ENCODE measurements at regions not wholly inside any gene's neighbourhood (a gene's known extent, or its start where the extent isn't known, plus 50 kb on each side); places are given as distances from the start of the nearest gene placed in this dataset.
"Not testable (repeated sequence)": the region's sequence is repeated elsewhere in the genome, so short reads cannot be mapped to it uniquely, and the experiment has no call there.

DNA sequence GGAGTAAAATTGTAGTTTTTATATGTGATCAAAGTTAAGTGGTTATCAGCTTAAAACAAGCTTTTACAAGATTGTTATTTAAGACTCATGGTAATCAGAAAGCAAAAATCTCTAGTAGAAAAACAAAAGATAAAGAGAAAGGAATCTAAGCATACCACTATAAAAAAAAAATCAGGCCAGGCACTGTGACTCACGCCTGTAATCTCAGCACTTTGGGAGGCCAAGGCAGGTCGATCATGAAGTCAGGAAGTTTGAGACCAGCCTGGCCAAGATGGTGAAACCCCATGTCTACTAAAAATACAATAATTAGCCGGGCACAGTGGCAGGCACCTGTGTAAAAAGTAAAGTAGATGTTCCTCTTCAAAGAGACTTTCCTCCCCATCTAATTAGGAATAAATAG is 265.9 kb upstream of the NRP1 start:
- no peak for DNase-seq

GRCh38 chr10:33596422-33596821 is 262.0 kb upstream of the NRP1 start:
- DNase-seq = no peak

DNA sequence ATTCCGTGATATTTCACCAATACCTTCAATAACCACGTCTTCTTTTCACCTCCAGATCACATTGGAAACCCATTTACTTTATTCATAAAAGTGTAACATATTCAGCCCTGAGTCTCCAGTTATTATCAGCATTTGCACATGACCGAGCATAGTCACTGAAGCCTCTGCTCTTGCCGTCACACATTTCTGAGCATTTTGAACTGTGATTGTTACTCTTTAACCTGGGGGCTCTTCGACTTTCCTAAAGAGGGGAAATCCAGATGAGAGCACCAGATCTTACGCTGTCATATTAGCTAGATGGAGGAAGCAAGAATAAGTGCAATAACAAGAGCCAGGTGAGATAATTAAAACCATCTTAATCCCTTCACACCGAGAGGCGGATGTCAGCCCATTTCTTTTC is 260.0 kb upstream of the NRP1 start:
- DNase-seq = no peak

DNA sequence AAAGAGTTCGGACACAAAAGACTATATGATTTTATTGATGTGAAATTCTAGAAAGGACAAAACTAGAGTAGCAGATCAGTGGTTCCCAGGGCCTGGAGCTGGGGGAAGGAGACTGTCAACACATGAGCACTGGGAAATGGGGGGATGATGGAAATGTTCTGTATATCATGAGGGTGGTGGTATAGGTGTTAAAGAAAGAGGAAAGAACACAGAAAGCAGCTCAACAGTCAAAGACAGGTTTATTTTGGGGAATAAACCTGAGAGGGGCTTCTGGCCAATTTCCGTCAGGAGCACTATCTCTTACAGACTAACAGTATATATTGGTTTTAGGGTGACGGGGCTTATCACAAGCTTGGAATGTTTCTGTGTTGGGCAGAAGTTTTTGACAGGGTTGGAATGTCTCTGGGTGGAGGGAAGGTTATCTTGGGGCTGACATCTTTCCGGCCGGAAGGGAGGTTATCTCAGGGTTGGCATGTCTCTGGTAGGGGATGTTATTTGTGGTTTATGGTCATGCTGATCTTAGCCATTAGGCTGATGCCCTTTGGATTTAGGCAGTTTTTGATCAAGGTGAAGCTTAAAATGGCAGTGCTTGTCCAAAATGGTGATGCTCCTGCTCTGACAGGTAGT is 254.6 kb upstream of the NRP1 start:
- DNase-seq = no peak

- DNase-seq = not testable (repeated sequence)
Measured at GRCh38 chr10:33584596-33584995, 250.1 kb upstream of the NRP1 start.

DNA sequence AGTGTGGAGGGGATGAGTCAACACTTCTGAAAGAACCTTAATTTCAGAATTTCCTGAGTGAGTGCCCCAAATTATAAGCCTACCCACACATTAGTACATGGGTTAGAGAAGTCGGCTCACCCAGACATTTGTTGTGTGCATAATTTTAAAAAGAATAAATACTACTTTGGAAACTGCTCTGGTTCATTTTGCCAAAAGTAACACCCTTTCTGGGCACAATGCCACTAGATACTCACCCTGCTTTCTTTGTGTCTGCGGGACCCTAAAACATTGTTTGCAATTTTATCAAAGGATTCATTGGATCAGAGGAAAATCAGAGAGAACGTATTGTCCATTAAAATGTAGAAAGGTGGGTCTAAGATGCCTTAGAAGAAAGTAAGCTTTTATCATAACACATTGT is 245.5 kb upstream of the NRP1 start:
- DNase-seq = no peak

- no peak for DNase-seq
Measured at GRCh38 chr10:33573606-33574005, 239.1 kb upstream of the NRP1 start.

DNA sequence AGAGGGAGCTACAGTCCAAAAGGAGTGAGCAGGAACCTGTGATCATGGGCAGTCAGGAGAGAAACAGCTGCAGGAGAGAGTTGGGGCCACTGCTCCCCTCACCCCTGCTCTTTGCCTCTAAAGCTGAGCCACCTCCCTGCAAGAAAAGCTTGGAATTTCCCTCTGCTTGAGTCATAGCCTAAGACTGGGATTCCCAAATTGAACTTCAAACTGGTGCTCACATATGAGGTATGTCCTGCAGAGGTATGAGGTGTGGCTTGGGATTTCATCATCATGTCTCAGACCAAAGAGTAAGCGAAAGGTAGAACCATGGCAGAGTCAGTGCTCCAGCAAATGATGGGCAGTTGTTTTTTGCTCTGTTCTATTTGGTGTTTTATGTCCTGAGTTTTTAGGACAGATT is 237.1 kb upstream of the NRP1 start:
- no peak for DNase-seq

GRCh38 chr10:33570495-33570894 is 236.0 kb upstream of the NRP1 start:
- DNase-seq = no peak

DNA sequence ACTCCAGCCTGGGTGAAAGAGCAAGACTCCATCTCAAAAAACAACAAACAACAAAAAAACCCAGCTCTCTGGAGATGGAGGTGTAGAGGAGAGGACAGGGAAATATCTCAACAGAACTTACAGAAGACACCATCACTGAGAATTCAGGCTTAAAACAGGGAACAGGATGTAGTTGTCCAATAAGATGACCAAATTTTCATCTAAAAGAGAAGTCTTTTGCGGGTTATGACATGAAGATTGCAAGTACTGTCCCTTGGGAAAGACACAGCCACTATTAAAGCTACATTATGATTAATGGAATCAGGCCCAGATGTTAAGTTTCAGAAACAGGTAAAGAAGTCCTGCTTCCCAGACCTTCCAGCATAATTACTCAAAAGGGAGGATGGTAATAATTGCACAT is 235.2 kb upstream of the NRP1 start:
- DNase-seq = no peak

- no peak for DNase-seq
Measured at GRCh38 chr10:33566426-33566825, 232.0 kb upstream of the NRP1 start.

DNA sequence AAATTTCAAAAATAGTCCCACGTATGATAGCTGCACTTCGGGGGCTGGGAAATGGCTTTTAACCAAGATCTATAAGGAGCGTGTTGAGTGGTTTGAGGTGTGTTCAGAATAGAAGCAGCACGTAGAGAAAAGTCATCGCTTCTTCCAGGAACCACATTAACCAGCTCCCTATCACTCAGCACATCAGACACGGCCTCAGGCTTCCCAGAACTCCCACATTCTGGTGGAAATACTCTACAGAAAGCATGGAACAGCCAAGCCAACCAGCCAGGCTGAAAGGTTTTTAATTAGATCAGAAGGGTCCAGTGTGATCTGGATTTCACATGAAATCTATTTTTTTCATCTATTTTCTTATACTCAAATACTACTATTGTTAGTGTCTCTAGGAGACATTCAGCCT is 231.5 kb upstream of the NRP1 start:
- DNase-seq = no peak

DNA sequence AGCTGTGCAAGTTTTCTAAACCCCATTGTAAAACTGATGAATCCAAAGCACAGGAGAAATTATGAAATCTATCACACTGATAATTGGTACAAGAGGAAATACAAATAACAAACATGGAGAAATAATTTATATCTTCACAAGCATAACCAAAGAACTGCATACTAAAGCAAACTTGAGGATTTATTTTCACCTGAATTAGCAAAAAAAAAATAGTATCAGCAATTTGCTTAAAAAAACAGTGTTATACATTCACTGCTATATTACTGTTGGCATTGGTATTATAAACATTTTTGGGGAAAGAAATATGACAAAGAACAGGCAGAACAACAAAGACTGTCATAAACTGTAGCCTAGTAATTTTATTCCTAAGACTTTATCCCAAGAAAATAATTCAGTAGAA is 230.8 kb upstream of the NRP1 start:
- no peak for DNase-seq

DNA sequence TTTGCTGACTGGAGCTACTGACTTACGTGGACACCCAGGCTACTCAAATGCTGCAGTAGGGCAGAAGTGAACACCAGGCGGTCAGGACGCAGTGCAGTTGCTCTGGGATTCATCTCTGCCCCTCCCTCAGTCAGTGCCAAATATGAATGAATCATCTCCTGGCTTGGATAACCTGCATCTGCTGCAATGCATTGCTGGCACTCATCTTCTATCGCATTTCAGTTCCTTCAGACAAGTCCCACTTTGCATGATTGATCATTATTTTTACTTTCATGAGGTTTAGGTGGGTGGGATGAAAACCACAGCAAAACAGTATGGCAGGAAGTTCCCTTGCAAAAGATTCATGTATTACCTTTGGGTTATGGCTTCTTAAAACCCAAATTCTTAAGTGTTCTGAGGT is 224.6 kb upstream of the NRP1 start:
- DNase-seq = no peak

- DNase-seq = no peak
Measured at GRCh38 chr10:33557313-33557712, 222.8 kb upstream of the NRP1 start.

DNA sequence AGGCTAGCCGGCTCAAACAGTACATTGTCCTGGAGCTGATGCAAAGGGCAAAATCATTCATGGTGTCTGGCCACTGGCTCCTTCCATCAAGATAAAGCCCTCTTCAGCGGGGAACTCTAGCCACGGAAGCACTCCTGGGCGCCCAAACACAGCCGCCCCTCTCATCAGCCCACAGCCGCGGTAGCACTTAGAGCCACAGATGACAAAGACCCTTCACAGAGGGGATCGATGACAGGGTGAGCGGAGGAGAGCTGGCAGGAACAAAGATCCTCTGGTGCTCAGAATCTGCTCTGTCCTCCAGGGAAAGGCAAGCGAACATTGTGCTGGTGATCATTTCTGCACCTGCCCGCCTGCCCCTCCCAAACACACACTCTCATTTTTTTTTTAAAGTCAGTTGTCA is 222.2 kb upstream of the NRP1 start:
- DNase-seq = no peak

DNA sequence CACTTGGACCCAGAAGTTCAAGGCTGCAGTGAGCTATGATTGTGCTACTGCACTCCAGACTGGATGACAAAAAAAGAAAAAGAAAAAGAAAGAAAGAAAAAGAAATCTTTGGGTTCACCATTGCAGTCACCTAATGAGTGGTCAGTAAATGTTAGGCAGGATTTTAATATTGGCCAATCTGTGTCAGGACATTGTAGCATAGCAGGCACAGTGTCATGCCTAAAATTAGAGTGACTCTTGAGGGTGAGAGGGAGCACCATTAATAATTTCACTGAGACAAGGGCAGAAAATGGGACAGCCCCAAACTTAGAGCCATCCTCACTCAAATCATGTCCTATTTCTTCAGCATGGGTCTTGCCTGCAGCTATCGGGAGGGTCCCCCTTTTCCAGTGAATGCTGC is 221.6 kb upstream of the NRP1 start:
- no peak for DNase-seq

- no peak for DNase-seq
Measured at GRCh38 chr10:33553748-33554571, 219.5 kb upstream of the NRP1 start.

GRCh38 chr10:33552290-33552689 is 217.8 kb upstream of the NRP1 start:
- no peak for DNase-seq

GRCh38 chr10:33550811-33551210 is 216.3 kb upstream of the NRP1 start:
- DNase-seq = no peak

GRCh38 chr10:33547976-33548375 is 213.5 kb upstream of the NRP1 start:
- no peak for DNase-seq

- no peak for DNase-seq
Measured at GRCh38 chr10:33546031-33546430, 211.6 kb upstream of the NRP1 start.

DNA sequence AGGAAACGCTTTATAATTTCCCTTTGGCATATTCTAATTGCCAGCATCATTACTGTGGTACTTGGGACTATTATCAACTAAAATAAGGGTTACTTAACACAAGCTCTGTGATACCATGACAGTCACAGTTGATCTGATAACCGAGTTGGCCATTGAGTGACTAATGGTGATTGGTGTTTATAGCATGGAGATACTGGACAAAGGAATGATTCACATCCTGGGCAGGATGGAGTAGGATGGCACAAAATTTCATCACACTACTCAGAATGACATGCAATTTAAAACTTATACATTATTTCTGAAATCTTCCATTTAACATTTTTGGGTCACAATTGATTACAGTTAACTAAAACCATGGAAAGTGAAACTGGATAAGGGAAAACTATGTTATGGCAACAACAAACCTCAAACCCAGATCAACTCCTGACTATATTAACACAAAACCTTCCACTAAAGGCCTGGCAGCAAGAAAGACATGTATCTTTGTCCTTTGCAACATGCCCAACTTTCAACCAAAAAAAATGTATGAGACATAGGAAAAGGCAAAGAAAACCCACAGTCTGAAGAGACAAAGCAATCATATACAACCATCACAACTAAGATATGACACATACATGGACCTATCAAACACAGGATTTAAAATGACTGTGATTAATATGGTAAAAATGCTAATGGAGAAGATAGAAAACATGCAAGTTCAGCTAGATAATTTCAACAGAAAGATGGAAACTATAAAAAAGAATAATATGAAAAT is 208.5 kb upstream of the NRP1 start:
- no peak for DNase-seq

DNA sequence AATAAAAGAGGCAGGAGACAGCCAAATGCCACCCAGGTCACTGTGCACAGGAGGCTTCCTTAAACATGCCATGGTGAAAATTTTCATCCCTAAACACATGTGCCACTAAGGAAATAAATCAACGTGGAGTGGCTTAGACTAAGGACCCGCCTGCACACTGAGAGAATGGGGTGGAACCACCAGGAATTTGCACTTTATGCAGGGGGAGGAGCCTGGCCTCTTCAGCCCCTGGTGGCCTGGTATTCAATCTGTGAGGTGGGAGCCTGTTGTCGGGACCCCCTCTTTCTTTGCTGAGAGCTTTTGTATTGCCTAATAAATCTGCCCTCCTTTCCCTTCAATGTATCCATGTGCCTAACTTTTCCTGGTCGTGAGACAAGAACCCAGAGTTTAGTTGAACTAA is 204.6 kb upstream of the NRP1 start:
- no peak for DNase-seq

All from T-helper 1 cell (primary cell).